K562 (cell line): ENCODE measurements at regions not wholly inside any gene's neighbourhood (a gene's known extent, or its start where the extent isn't known, plus 50 kb on each side); places are given as distances from the start of the nearest gene placed in this dataset.

Experiments used
- ATAC-seq: fragments of 200-7000 bp; cut with Tn5 transposase; 3 replicates; pipeline ENCODE4 v1.9.1; 2020; ENCODE audit warnings: moderate library complexity
- BruUV-seq: library from RNA; stranded (reverse); fragments of 400-500 nt; replicated peaks from 2 replicates; lab custom pipeline; 2021; lab: Mats Ljungman, UMichigan
- CTCF ChIA-PET: fragments of 300-600 bp; formaldehyde crosslinking; extraction: SDS; loops from one replicate; lab custom pipeline; 2021; ENCODE audit warnings: low intra/inter-chr PET ratio; lab: Yijun Ruan, JAX
- POLR2A ChIA-PET: fragments of 300-600, 350-650 bp; sonication (Branson Sonifier 250); formaldehyde crosslinking; extraction: SDS; loops from one replicate; lab custom pipeline; 2021; ENCODE audit warnings: antibody characterized with exemption, inconsistent platforms; lab: Yijun Ruan, JAX
- DNase-seq, 4 experiments: peaks; one replicate each; pipeline versions ENCODE4 v3.0.0 to v3.0.0-alpha.2; 2011 to 2018; ENCODE audit warnings: low spot score in 3 of 4, mixed read lengths in 3 of 4; ENCODE audit errors: extremely low read depth in 1 of 4
- FAIRE-seq: peaks from 2 replicates; lab custom pipeline; 2011; peaks lifted over from hg19 to GRCh38; lab: Jason Lieb, UNC
- H2AFZ ChIP-seq: 2 replicates; pipeline ENCODE4 v1.6.0; 2011; ENCODE audit warnings: low read depth, low read length, control low read depth, inconsistent platforms
- H3K27ac ChIP-seq: fragments of 200-600 bp; 3 replicates; pipeline ENCODE4 v1.8.0; 2011; ENCODE audit warnings: low read depth, mild to moderate bottlenecking, control low read depth, inconsistent platforms, low read length, moderate library complexity, mixed read lengths; ENCODE audit errors: extremely low read depth
- H3K27me3 ChIP-seq, 2 experiments: fragments of 300-600 bp in 1 of 2; 2 replicates in 1 of 2; 3 replicates in 1 of 2; pipeline versions ENCODE4 v1.6.0 to v1.8.0; 2011; ENCODE audit warnings: inconsistent platforms in 2 of 2, low read length in 2 of 2, mild to moderate bottlenecking in 1 of 2, mixed read lengths in 1 of 2, moderate library complexity in 1 of 2; ENCODE audit not compliant: control insufficient read depth in 2 of 2, insufficient read depth in 2 of 2
- H3K36me3 ChIP-seq: fragments of 300-600 bp; 3 replicates; pipeline ENCODE4 v1.8.0; 2011; ENCODE audit warnings: mild to moderate bottlenecking, low read length, inconsistent platforms; ENCODE audit not compliant: control insufficient read depth, insufficient read depth
- H3K4me1 ChIP-seq, 2 experiments: fragments of 200-600 bp in 1 of 2; replicated peaks in 1 of 2; 2 replicates in 1 of 2; 3 replicates in 1 of 2; pipeline versions ENCODE4 v1.5.1 to v1.8.0; 2011; ENCODE audit warnings: inconsistent platforms in 2 of 2, low read length in 2 of 2, mild to moderate bottlenecking in 1 of 2, mixed read lengths in 1 of 2, moderate library complexity in 1 of 2; ENCODE audit not compliant: control insufficient read depth in 2 of 2, insufficient read depth in 2 of 2
- H3K4me2 ChIP-seq: 2 replicates; pipeline ENCODE4 v1.6.1; 2011; ENCODE audit warnings: low read length, control low read depth, inconsistent platforms, mixed read lengths; ENCODE audit not compliant: insufficient read depth
- H3K4me3 ChIP-seq: fragments of 200-600 bp; sonication (generic), shearing (Covaris generic); 2 replicates; pipeline ENCODE4 v1.5.1; 2016; ENCODE audit warnings: control low read depth, inconsistent platforms
- H3K79me2 ChIP-seq: fragments of 200-600 bp; 3 replicates; pipeline ENCODE4 v1.8.0; 2011; ENCODE audit warnings: low read length, inconsistent platforms; ENCODE audit not compliant: control insufficient read depth, insufficient read depth
- H3K9ac ChIP-seq, 2 experiments: 2 replicates each; pipeline versions ENCODE4 v1.6.0 to v1.6.1; 2011; ENCODE audit warnings: low read depth in 2 of 2, low read length in 2 of 2, control low read depth in 1 of 2, inconsistent platforms in 1 of 2, mild to moderate bottlenecking in 1 of 2, mixed read lengths in 1 of 2; ENCODE audit not compliant: insufficient read depth in 1 of 2
- H3K9me1 ChIP-seq: one replicate; pipeline ENCODE4 v1.6.0; 2011; ENCODE audit warnings: inconsistent platforms, mild to moderate bottlenecking, low read length, moderate library complexity; ENCODE audit not compliant: control insufficient read depth, insufficient read depth
- H3K9me3 ChIP-seq: replicated peaks from 2 replicates; pipeline ENCODE4 v1.5.1; 2011; ENCODE audit warnings: low read depth, low read length, inconsistent platforms; ENCODE audit not compliant: control insufficient read depth, insufficient read depth
- H4K20me1 ChIP-seq: replicated peaks from 2 replicates; pipeline ENCODE4 v1.6.1; 2011; ENCODE audit warnings: low read length, inconsistent platforms, mixed read lengths; ENCODE audit not compliant: control insufficient read depth, insufficient read depth
- CBFA2T2 ChIP-seq: fragments of 450-650 bp; conservative IDR thresholded peaks from 2 replicates; pipeline ENCODE4 v1.6.1; 2017; ENCODE audit warnings: mild to moderate bottlenecking
- CBFA2T3 ChIP-seq: fragments of 450-650 bp; IDR thresholded peaks from 2 replicates; pipeline ENCODE4 v1.6.1; 2017
- CEBPB ChIP-seq: fragments of 450-650 bp; IDR thresholded peaks from 2 replicates; pipeline ENCODE4 v1.6.1; 2016; ENCODE audit warnings: missing genetic modification characterization, missing compliant biosample characterization
- CEBPG ChIP-seq, 3 experiments: fragments of 200-800 bp in 1 of 3; sonication (Bioruptor generic) in 1 of 3; sonication (generic) in 1 of 3; formaldehyde crosslinking in 1 of 3; IDR thresholded peaks in 2 of 3; conservative IDR thresholded peaks in 1 of 3; 2 replicates each; pipeline versions ENCODE4 v1.6.1 to v1.8.0; 2016 to 2022; ENCODE audit warnings: missing compliant biosample characterization in 2 of 3, missing genetic modification characterization in 2 of 3, mild to moderate bottlenecking in 1 of 3, missing genetic modification reagents in 1 of 3
- CTCF ChIP-seq, 3 experiments: IDR thresholded peaks in 2 of 3; conservative IDR thresholded peaks in 1 of 3; 2 replicates each; pipeline ENCODE4 v1.5.1; 2011 to 2012; ENCODE audit warnings: low read length in 3 of 3, mild to moderate bottlenecking in 3 of 3, control low read depth in 2 of 3, improper control_type of control experiment in 1 of 3, inconsistent platforms in 1 of 3, low read depth in 1 of 3, mixed read lengths in 1 of 3, moderate library complexity in 1 of 3; ENCODE audit not compliant: insufficient read depth in 2 of 3
- DEAF1 ChIP-seq: fragments of 450-650 bp; formaldehyde crosslinking; IDR thresholded peaks from 2 replicates; pipeline ENCODE4 v1.4.0; 2020; ENCODE audit warnings: mild to moderate bottlenecking, moderate library complexity
- DPF2 ChIP-seq: fragments of 450-650 bp; IDR thresholded peaks from 2 replicates; pipeline ENCODE4 v1.6.1; 2016
- FOXK2 ChIP-seq, 2 experiments: fragments of 450-650 bp; IDR thresholded peaks in 1 of 2; conservative IDR thresholded peaks in 1 of 2; 2 replicates each; pipeline ENCODE4 v1.6.1; 2016; ENCODE audit warnings: low read depth in 2 of 2, mild to moderate bottlenecking in 1 of 2
- MYBL2 ChIP-seq, 2 experiments: fragments of 450-650 bp in 1 of 2; sonication (generic) in 1 of 2; formaldehyde crosslinking in 1 of 2; IDR thresholded peaks; 2 replicates each; pipeline versions ENCODE4 v1.6.1 to v1.8.1; 2017 to 2022; ENCODE audit warnings: borderline replicate concordance in 1 of 2, inconsistent platforms in 1 of 2, low read depth in 1 of 2, mild to moderate bottlenecking in 1 of 2, missing genetic modification reagents in 1 of 2, moderate library complexity in 1 of 2
- RAD21 ChIP-seq, 2 experiments: fragments of 250-450 bp in 1 of 2; fragments of 450-650 bp in 1 of 2; sonication (Bioruptor Pico) in 1 of 2; formaldehyde crosslinking in 1 of 2; IDR thresholded peaks in 1 of 2; conservative IDR thresholded peaks in 1 of 2; 2 replicates each; pipeline versions ENCODE4 v1.4.0 to v1.8.0; 2020 to 2022; ENCODE audit warnings: mild to moderate bottlenecking in 2 of 2, moderate library complexity in 1 of 2
- RB1 ChIP-seq: fragments of 450-650 bp; IDR thresholded peaks from 2 replicates; pipeline ENCODE4 v1.6.1; 2017; ENCODE audit warnings: low read depth, mild to moderate bottlenecking
- RFX7 ChIP-seq: fragments of 250-450 bp; sonication (Bioruptor Pico); IDR thresholded peaks from 2 replicates; pipeline ENCODE4 v1.5.1; 2021; ENCODE audit warnings: mild to moderate bottlenecking
- SMC3 ChIP-seq: conservative IDR thresholded peaks from 2 replicates; pipeline ENCODE4 v1.6.1; 2011; ENCODE audit warnings: low read depth, low read length, improper control_type of control experiment; ENCODE audit not compliant: insufficient read depth
- TAL1 ChIP-seq: fragments of 450-650 bp; IDR thresholded peaks from 2 replicates; pipeline ENCODE4 v1.6.1; 2016; ENCODE audit warnings: mild to moderate bottlenecking
- TEAD4 ChIP-seq, 2 experiments: sonication (generic) in 1 of 2; formaldehyde crosslinking in 1 of 2; IDR thresholded peaks; 2 replicates each; pipeline versions ENCODE4 v1.6.1 to v1.8.0; 2012 to 2022; ENCODE audit warnings: borderline replicate concordance in 1 of 2, inconsistent platforms in 1 of 2, low read length in 1 of 2, mild to moderate bottlenecking in 1 of 2, missing genetic modification reagents in 1 of 2
- ZNF384 ChIP-seq: IDR thresholded peaks from 2 replicates; pipeline ENCODE4 v1.6.1; 2012; ENCODE audit warnings: low read depth, low read length, improper control_type of control experiment
- WGBS: fragments of 100-300 bp; shearing (Covaris generic); methylation state at CpG from one replicate; pipeline ENCODE4 v1.1.6; 2016; ENCODE audit warnings: low coverage, mixed read lengths; ENCODE audit not compliant: insufficient coverage; ENCODE audit errors: missing lambda C conversion rate; 5-methylcytosine and 5-hydroxymethylcytosine counted together
- in situ Hi-C: fragments of 300-500 bp; cut with MboI; formaldehyde crosslinking; loops from 4 replicates; pipeline ENCODE4 v1.15.0; 2018; ENCODE audit warnings: inconsistent platforms, mixed read lengths
- intact Hi-C: fragments of 100-400 bp; cut with micrococcal nuclease; formaldehyde crosslinking; loops from 2 replicates; pipeline ENCODE4 v1.14.2; 2022

GRCh38 chr12:127108360-127109215 is 1158.4 kb upstream of the TMEM132C start:
- POLR2A ChIA-PET = interaction anchor here (0.5 to 1.7 kb wide), 4 partner anchors 9 to 245 kb away, joined by 3 to 5 read pairs (median 3); no protein-coding TSS in a partner anchor
- TF ChIP-seq CEBPB (peak; percentile 92), CBFA2T2 (peak; percentile 65), RAD21 (CRISPR knock-in tag; conservative IDR thresholded peaks at IDR 0.05 in 1 of 2, IDR thresholded peaks at IDR 0.05 in 1 of 2) (peak; percentile 62 to 83), TAL1 (peak; percentile 61), ZNF384 (0 out of 2 replicates have a peak, but pooled peaks have one; percentile 12), RB1 (peak; percentile 28; the same call in 1 of the 2 replicates), FOXK2 (conservative IDR thresholded peaks at IDR 0.05 in 1 of 2, IDR thresholded peaks at IDR 0.05 in 1 of 2; ENCODE audit: low read depth in 2 of 2) (no peak), MYBL2 (IDR thresholded peaks at IDR 0.05; ENCODE audit: low read depth) (0 out of 2 replicates have a peak, but pooled peaks have one; percentile 44), MYBL2 (CRISPR knock-in tag; IDR thresholded peaks at IDR 0.05; ENCODE audit: borderline replicate concordance) (no peak), CEBPG (CRISPR knock-in tag; IDR thresholded peaks at IDR 0.05) (no peak), CEBPG (tag; conservative IDR thresholded peaks at IDR 0.05 in 1 of 2, IDR thresholded peaks at IDR 0.05 in 1 of 2) (peak; percentile 29 to 87; a peak in 3 of 4 replicates), TEAD4 (IDR thresholded peaks at IDR 0.05; ENCODE audit: low read length) (0 out of 2 replicates have a peak, but pooled peaks have one; percentile 5), TEAD4 (CRISPR knock-in tag; IDR thresholded peaks at IDR 0.05; ENCODE audit: borderline replicate concordance) (no peak), DPF2 (peak; percentile 49; the same call in 1 of the 2 replicates), CTCF (IDR thresholded peaks at IDR 0.05 in 2 of 3, conservative IDR thresholded peaks at IDR 0.05 in 1 of 3; ENCODE audit: insufficient read depth in 2 of 3, low read depth in 1 of 3, low read length in 3 of 3) (peak; percentile 73 to 77 (median 76)), RFX7 (CRISPR knock-in tag) (no peak), CBFA2T3 (peak; percentile 76), SMC3 (peak; percentile 84), DEAF1 (CRISPR knock-in tag) (peak; percentile 29; the same call in 1 of the 2 replicates)

More at GRCh38 chr12:127108360-127109215, 1158.4 kb upstream of the TMEM132C start:
- intact Hi-C loops = loop anchor here (1.0 to 10.0 kb wide), 7 partner anchors 49 to 324 kb away; no protein-coding TSS in a partner anchor
- H3K9me3 ChIP-seq = no peaks in the 10 kb centered on the region
- H3K4me3 ChIP-seq = no peak overlapping the region
- ATAC-seq (peak; percentile 98), FAIRE-seq (peak; percentile 95), DNase-seq (peak; percentile 65 to 80 (median 72))
- no TSS peak for BruUV-seq
- H3K79me2 ChIP-seq = peaks cover 9% of the 10 kb centered on the region
- H4K20me1 ChIP-seq = no peaks in the 10 kb centered on the region
- 33% methylated on average over 7 of the region's 7 CpGs for WGBS
- H3K9ac ChIP-seq = no peak overlapping the region
- in situ Hi-C loops = loop anchor here (5.0 to 10.0 kb wide), 2 partner anchors 184 to 926 kb away; no protein-coding TSS in a partner anchor
- CTCF ChIA-PET = interaction anchor here (0.7 to 1.6 kb wide), 6 partner anchors 38 to 1871 kb away, joined by 3 to 6 read pairs (median 4); no protein-coding TSS in a partner anchor
- no peaks in the 10 kb centered on the region for H3K27me3 ChIP-seq
- H3K36me3 ChIP-seq = peaks cover 10% of the 10 kb centered on the region; the same call in 1 of the 3 replicates
- H3K4me1 ChIP-seq = peaks cover 0 to 4% of the 10 kb centered on the region in 2 experiments; a peak in 3 of 5 replicates
- no peak overlapping the region; the same call in 1 of the 2 replicates for H3K4me2 ChIP-seq
- no peaks in the 10 kb centered on the region for H3K9me1 ChIP-seq
- no peak overlapping the region for H3K27ac ChIP-seq
- H2AFZ ChIP-seq = no peak overlapping the region
